DND-41 (cell line): ENCODE measurements at regions not wholly inside any gene's neighbourhood (a gene's known extent, or its start where the extent isn't known, plus 50 kb on each side); places are given as distances from the start of the nearest gene placed in this dataset.
"Not testable (repeated sequence)": the region's sequence is repeated elsewhere in the genome, so short reads cannot be mapped to it uniquely, and the experiment has no call there.

Experiments
- ATAC-seq: fragments of 200-7000 bp; cut with Tn5 transposase; 3 replicates; pipeline ENCODE4 v1.9.1; 2021; ENCODE audit warnings: low read depth; ENCODE audit not compliant: insufficient read depth
- DNase-seq: peaks from one replicate; pipeline ENCODE4 v3.0.0-alpha.2; 2020
- H2AFZ ChIP-seq: 2 replicates; pipeline ENCODE4 v1.6.0; 2012; ENCODE audit warnings: low read depth, low read length
- H3K27ac ChIP-seq: 2 replicates; pipeline ENCODE4 v1.5.1; 2012; ENCODE audit warnings: low read length, inconsistent platforms
- H3K27me3 ChIP-seq: fragments of 200-600 bp; sonication (generic); 2 replicates; pipeline ENCODE4 v1.6.0; 2012; ENCODE audit warnings: low read length, mild to moderate bottlenecking, inconsistent platforms; ENCODE audit not compliant: insufficient read depth, poor library complexity
- H3K36me3 ChIP-seq: 2 replicates; pipeline ENCODE4 v1.5.1; 2012; ENCODE audit warnings: low read length, inconsistent platforms; ENCODE audit not compliant: insufficient read depth
- H3K4me1 ChIP-seq: 2 replicates; pipeline ENCODE4 v1.5.1; 2012; ENCODE audit warnings: mild to moderate bottlenecking, low read length; ENCODE audit not compliant: insufficient read depth
- H3K4me2 ChIP-seq: 2 replicates; pipeline ENCODE4 v1.6.0; 2012; ENCODE audit warnings: mild to moderate bottlenecking, moderate library complexity, low read length, inconsistent platforms; ENCODE audit not compliant: insufficient read depth
- H3K4me3 ChIP-seq, 2 experiments: fragments of 200-600 bp in 1 of 2; shearing (Covaris generic) in 1 of 2; 2 replicates each; pipeline ENCODE4 v1.5.1; 2012 to 2016; ENCODE audit warnings: inconsistent platforms in 2 of 2, low read length in 2 of 2, mild to moderate bottlenecking in 2 of 2, low read depth in 1 of 2, moderate library complexity in 1 of 2
- H3K79me2 ChIP-seq: 2 replicates; pipeline ENCODE4 v1.6.0; 2012; ENCODE audit warnings: low read length, inconsistent platforms; ENCODE audit not compliant: insufficient read depth
- H3K9ac ChIP-seq: 2 replicates; pipeline ENCODE4 v1.6.0; 2012; ENCODE audit warnings: low read depth, mild to moderate bottlenecking, inconsistent platforms, low read length, moderate library complexity
- H3K9me3 ChIP-seq: 2 replicates; pipeline ENCODE4 v1.5.1; 2012; ENCODE audit warnings: low read length, moderate library complexity, mild to moderate bottlenecking, inconsistent platforms; ENCODE audit not compliant: insufficient read depth, severe bottlenecking
- H4K20me1 ChIP-seq: 2 replicates; pipeline ENCODE4 v1.6.0; 2012; ENCODE audit warnings: low read length; ENCODE audit not compliant: insufficient read depth

- DNase-seq, H3K27me3 ChIP-seq, H3K4me1 ChIP-seq: not testable (repeated sequence)
These were observed 152.1 kb upstream of the POTEB2 start for GRCh38 chr15:21018176-21018575.

DNA sequence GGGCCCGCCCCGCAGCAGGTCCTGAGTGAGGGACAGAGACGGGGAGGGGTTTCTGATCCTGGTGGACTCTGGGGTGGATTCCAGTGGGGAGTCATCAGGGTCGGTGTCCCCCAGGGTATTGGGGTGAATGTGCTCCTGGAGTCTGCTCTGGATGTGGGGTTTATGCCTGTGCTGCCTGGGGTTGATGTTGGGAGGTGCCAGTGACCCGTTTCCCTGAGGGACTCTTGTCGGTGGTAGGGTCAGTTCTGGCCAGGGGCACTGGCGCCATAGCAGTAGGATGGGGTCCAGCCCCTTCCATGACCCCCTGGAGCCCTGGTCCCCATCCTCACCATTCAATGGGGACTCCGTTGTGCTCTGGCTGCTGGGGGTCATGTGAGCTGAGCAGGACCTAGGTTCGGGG lies 151.2 kb upstream of the POTEB2 start:
- H3K27ac ChIP-seq, DNase-seq, H2AFZ ChIP-seq, H3K9ac ChIP-seq, H3K4me3 ChIP-seq, ATAC-seq, H4K20me1 ChIP-seq, H3K79me2 ChIP-seq, H3K36me3 ChIP-seq, H3K4me2 ChIP-seq, H3K4me1 ChIP-seq, H3K27me3 ChIP-seq, H3K9me3 ChIP-seq: not testable (repeated sequence)

More at GRCh38 chr15:21018176-21018575, 152.1 kb upstream of the POTEB2 start:
- not testable (repeated sequence) for H3K9me3 ChIP-seq, ATAC-seq, H3K4me2 ChIP-seq, H4K20me1 ChIP-seq, H3K36me3 ChIP-seq, H3K27ac ChIP-seq, H3K9ac ChIP-seq, H3K4me3 ChIP-seq, H3K79me2 ChIP-seq, H2AFZ ChIP-seq

GRCh38 chr15:21016589-21016988 lies 150.5 kb upstream of the POTEB2 start:
- H3K27me3 ChIP-seq, H2AFZ ChIP-seq, H3K4me1 ChIP-seq, H3K79me2 ChIP-seq, DNase-seq, H3K36me3 ChIP-seq, H3K4me2 ChIP-seq, H3K4me3 ChIP-seq, H3K27ac ChIP-seq, H4K20me1 ChIP-seq, H3K9me3 ChIP-seq, H3K9ac ChIP-seq: not testable (repeated sequence)
- ATAC-seq: 0 out of 3 replicates have a peak, but pooled peaks have one; percentile 6

GRCh38 chr15:21015171-21015570 lies 149.1 kb upstream of the POTEB2 start:
- not testable (repeated sequence) for H3K79me2 ChIP-seq, ATAC-seq, H2AFZ ChIP-seq

DNA sequence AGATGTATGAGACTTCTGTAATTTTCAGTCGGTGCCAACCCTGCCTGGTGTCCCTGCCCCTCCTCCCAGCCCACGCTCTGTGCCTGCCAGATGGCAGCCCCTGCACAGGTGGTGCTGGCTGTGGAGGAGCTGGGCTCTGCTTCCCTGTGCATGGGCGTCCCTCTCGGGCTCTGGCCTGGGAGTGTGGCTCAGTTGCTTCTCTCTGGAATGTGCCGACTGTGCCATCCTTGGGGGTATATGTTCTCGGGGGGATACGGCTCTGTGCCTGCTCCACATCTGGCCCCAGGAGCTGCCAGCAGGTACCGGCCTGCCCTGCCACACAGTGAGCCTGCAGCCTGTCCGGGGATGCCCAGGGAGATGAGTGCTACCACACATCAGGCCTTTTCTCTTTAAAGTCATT lies 147.2 kb upstream of the POTEB2 start:
- not testable (repeated sequence) for H3K36me3 ChIP-seq, H3K27me3 ChIP-seq, H2AFZ ChIP-seq, H3K27ac ChIP-seq, H4K20me1 ChIP-seq, H3K4me2 ChIP-seq, H3K4me3 ChIP-seq, H3K9ac ChIP-seq, H3K79me2 ChIP-seq, H3K9me3 ChIP-seq, DNase-seq
- peaks cover 11% of the 10 kb centered on the region for H3K4me1 ChIP-seq
- peak; percentile 37; the same call in 2 of the 3 replicates for ATAC-seq

More at GRCh38 chr15:21015171-21015570, 149.1 kb upstream of the POTEB2 start:
- not testable (repeated sequence) for H3K4me2 ChIP-seq, DNase-seq, H4K20me1 ChIP-seq, H3K27me3 ChIP-seq, H3K9me3 ChIP-seq, H3K27ac ChIP-seq, H3K4me3 ChIP-seq, H3K9ac ChIP-seq, H3K36me3 ChIP-seq, H3K4me1 ChIP-seq

GRCh38 chr15:21009651-21010050 lies 143.5 kb upstream of the POTEB2 start:
- not testable (repeated sequence) for DNase-seq, H3K79me2 ChIP-seq, H3K36me3 ChIP-seq, H3K27ac ChIP-seq, H3K4me2 ChIP-seq, H3K9ac ChIP-seq, H3K9me3 ChIP-seq, H4K20me1 ChIP-seq, H3K27me3 ChIP-seq, H2AFZ ChIP-seq, H3K4me3 ChIP-seq
- ATAC-seq: peak; percentile 27
- peaks cover 11% of the 10 kb centered on the region for H3K4me1 ChIP-seq

- ATAC-seq: peak; percentile 90
These were observed 137.3 kb upstream of the POTEB2 start for GRCh38 chr15:21003459-21003858.

More at GRCh38 chr15:21003459-21003858, 137.3 kb upstream of the POTEB2 start:
- H3K27ac ChIP-seq, H3K4me3 ChIP-seq, H3K79me2 ChIP-seq, H3K4me2 ChIP-seq, H4K20me1 ChIP-seq, H3K9ac ChIP-seq, H2AFZ ChIP-seq, DNase-seq, H3K36me3 ChIP-seq, H3K27me3 ChIP-seq, H3K9me3 ChIP-seq: not testable (repeated sequence)
- peaks cover 23% of the 10 kb centered on the region for H3K4me1 ChIP-seq
